HG03565 (cell line): ENCODE measurements at regions not wholly inside any gene's neighbourhood (a gene's known extent, or its start where the extent isn't known, plus 50 kb on each side); places are given as distances from the start of the nearest gene placed in this dataset.

ENCODE experiments used
- ATAC-seq: cut with Tn5 transposase; IDR thresholded peaks from one replicate; pipeline ENCODE4 v1.9.1; 2021; ENCODE audit warnings: mild to moderate bottlenecking, moderate library complexity; ENCODE audit not compliant: unreplicated experiment

GRCh38 chr2:145314119-145314633 lies 794.3 kb upstream of the ZEB2 start:
- no peak for ATAC-seq

- ATAC-seq, result no peak
Observed at GRCh38 chr2:145305889-145306288, 786.0 kb upstream of the ZEB2 start.

- no peak for ATAC-seq
Observed at GRCh38 chr2:145304501-145304900, 784.6 kb upstream of the ZEB2 start.

GRCh38 chr2:145303536-145303935 lies 783.6 kb upstream of the ZEB2 start:
- ATAC-seq, result no peak

GRCh38 chr2:145302886-145303285 lies 783.0 kb upstream of the ZEB2 start:
- ATAC-seq, result no peak

- ATAC-seq, result no peak
Observed at GRCh38 chr2:145302451-145302850, 782.5 kb upstream of the ZEB2 start.

- no peak for ATAC-seq
Observed at GRCh38 chr2:145299368-145299767, 779.4 kb upstream of the ZEB2 start.

GRCh38 chr2:145292166-145292565 lies 772.2 kb upstream of the ZEB2 start:
- ATAC-seq, result no peak

- no peak for ATAC-seq
Observed at GRCh38 chr2:145290986-145291385, 771.1 kb upstream of the ZEB2 start.

- no peak for ATAC-seq
Observed at GRCh38 chr2:145289946-145290345, 770.0 kb upstream of the ZEB2 start.

- ATAC-seq, result no peak
Observed at GRCh38 chr2:145288650-145289496, 769.0 kb upstream of the ZEB2 start.

- no peak for ATAC-seq
Observed at GRCh38 chr2:145287736-145288135, 767.8 kb upstream of the ZEB2 start.

GRCh38 chr2:145286716-145287275 lies 766.9 kb upstream of the ZEB2 start:
- no peak for ATAC-seq

- ATAC-seq, result no peak
Observed at GRCh38 chr2:145284551-145284950, 764.6 kb upstream of the ZEB2 start.

GRCh38 chr2:145283131-145283530 lies 763.2 kb upstream of the ZEB2 start:
- no peak for ATAC-seq

GRCh38 chr2:145277922-145278321 lies 758.0 kb upstream of the ZEB2 start:
- no peak for ATAC-seq

GRCh38 chr2:145273840-145274239 lies 753.9 kb upstream of the ZEB2 start:
- ATAC-seq, result no peak

- ATAC-seq, result no peak
Observed at GRCh38 chr2:145268931-145269330, 749.0 kb upstream of the ZEB2 start.

GRCh38 chr2:145267451-145267850 lies 747.5 kb upstream of the ZEB2 start:
- no peak for ATAC-seq

- no peak for ATAC-seq
Observed at GRCh38 chr2:145265244-145265643, 745.3 kb upstream of the ZEB2 start.

GRCh38 chr2:145260674-145261073 lies 740.8 kb upstream of the ZEB2 start:
- no peak for ATAC-seq

- ATAC-seq, result no peak
Observed at GRCh38 chr2:145260081-145260480, 740.2 kb upstream of the ZEB2 start.
